Thyroid gland (tissue), 4 donors: ENCODE measurements at regions not wholly inside any gene's neighbourhood (a gene's known extent, or its start where the extent isn't known, plus 50 kb on each side); places are given as distances from the start of the nearest gene placed in this dataset.

Experiments used
- DNase-seq, 2 donors: peaks; one replicate each; pipeline ENCODE4 v3.0.0-alpha.2; 2019
- H3K27ac ChIP-seq, 3 donors: fragments of 200-600 bp; sonication (generic); 1 replicate in 2 of 3; 2 replicates in 1 of 3; pipeline ENCODE4 v1.5.1; 2016 to 2019; ENCODE audit warnings: mild to moderate bottlenecking in 1 of 3, moderate library complexity in 1 of 3
- H3K27me3 ChIP-seq: fragments of 200-600 bp; sonication (generic); one replicate; pipeline ENCODE4 v1.5.1; 2019
- H3K36me3 ChIP-seq, 2 donors: fragments of 200-600 bp; sonication (generic); one replicate each; pipeline ENCODE4 v1.5.1; 2016 to 2019
- H3K4me1 ChIP-seq, 2 donors: fragments of 200-600 bp; sonication (generic); one replicate each; pipeline ENCODE4 v1.5.1; 2017 to 2019
- H3K4me3 ChIP-seq, 3 donors: fragments of 200-600 bp; sonication (generic); replicated peaks in 1 of 3; 1 replicate in 2 of 3; 2 replicates in 1 of 3; pipeline ENCODE4 v1.5.1; 2016; ENCODE audit warnings: mild to moderate bottlenecking in 1 of 3
- H3K9me3 ChIP-seq: fragments of 200-600 bp; sonication (generic); one replicate; pipeline ENCODE4 v1.5.1; 2017
- POLR2A ChIP-seq, 2 donors: fragments of 450-650 bp; IDR thresholded peaks; one replicate each; pipeline ENCODE4 v1.6.1; 2017; ENCODE audit warnings: antibody characterized with exemption in 2 of 2, mild to moderate bottlenecking in 2 of 2, moderate library complexity in 1 of 2
- WGBS, 2 donors: methylation state at CpG; one replicate each; pipeline ENCODE4 v1.1.5; 2017; 5-methylcytosine and 5-hydroxymethylcytosine counted together
- intact Hi-C: fragments of 100-400 bp; cut with DNase I; formaldehyde crosslinking; loops from one replicate; pipeline ENCODE4 v1.15.1; 2023
- TF ChIP-seq, protein P1 (sequence below), 6 experiments: fragments of 200-600 bp in 3 of 6; fragments of 450-650 bp in 3 of 6; sonication (generic) in 3 of 6; IDR thresholded peaks; one replicate each; pipeline ENCODE4 v1.5.1; 2016 to 2019; ENCODE audit warnings: antibody characterized with exemption in 6 of 6, mild to moderate bottlenecking in 2 of 6, inconsistent platforms in 1 of 6, moderate library complexity in 1 of 6

DNA sequence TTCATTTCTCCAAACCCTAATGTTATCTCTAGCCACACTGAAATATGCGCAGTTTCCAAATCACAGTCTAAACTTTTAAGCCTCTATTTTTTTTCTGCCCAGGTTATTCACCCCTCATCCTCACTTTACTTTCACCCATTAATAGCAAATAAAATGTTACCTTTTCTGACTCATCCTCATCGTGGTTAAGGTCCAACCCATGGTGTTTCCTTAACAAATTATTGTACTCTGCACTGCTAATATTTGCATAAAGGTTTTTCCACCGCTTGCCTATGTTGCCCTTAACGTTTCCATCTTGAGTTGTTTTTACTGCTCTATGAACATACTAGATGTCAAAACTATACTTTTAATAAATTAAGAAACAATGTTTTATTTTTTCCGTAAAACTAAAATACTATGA is 780.9 kb upstream of the KLHL1 start:
- Histone ChIP-seq H3K36me3 (no peaks in the 10 kb centered on the region), H3K27me3 (no peaks in the 10 kb centered on the region), H3K9me3 (no peaks in the 10 kb centered on the region), H3K4me3 (no peak overlapping the region), H3K27ac (no peak overlapping the region), H3K4me1 (no peaks in the 10 kb centered on the region)
- DNase-seq: no peak
- WGBS, 2 donors: 86 to 89% methylated on average over 5 of the region's 5 CpGs
- intact Hi-C loops: no loop called here
- TF ChIP-seq, protein P1, sequence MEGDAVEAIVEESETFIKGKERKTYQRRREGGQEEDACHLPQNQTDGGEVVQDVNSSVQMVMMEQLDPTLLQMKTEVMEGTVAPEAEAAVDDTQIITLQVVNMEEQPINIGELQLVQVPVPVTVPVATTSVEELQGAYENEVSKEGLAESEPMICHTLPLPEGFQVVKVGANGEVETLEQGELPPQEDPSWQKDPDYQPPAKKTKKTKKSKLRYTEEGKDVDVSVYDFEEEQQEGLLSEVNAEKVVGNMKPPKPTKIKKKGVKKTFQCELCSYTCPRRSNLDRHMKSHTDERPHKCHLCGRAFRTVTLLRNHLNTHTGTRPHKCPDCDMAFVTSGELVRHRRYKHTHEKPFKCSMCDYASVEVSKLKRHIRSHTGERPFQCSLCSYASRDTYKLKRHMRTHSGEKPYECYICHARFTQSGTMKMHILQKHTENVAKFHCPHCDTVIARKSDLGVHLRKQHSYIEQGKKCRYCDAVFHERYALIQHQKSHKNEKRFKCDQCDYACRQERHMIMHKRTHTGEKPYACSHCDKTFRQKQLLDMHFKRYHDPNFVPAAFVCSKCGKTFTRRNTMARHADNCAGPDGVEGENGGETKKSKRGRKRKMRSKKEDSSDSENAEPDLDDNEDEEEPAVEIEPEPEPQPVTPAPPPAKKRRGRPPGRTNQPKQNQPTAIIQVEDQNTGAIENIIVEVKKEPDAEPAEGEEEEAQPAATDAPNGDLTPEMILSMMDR (IDR thresholded peaks at IDR 0.05): no peak
- TF ChIP-seq POLR2A (IDR thresholded peaks at IDR 0.05): no peak

DNA sequence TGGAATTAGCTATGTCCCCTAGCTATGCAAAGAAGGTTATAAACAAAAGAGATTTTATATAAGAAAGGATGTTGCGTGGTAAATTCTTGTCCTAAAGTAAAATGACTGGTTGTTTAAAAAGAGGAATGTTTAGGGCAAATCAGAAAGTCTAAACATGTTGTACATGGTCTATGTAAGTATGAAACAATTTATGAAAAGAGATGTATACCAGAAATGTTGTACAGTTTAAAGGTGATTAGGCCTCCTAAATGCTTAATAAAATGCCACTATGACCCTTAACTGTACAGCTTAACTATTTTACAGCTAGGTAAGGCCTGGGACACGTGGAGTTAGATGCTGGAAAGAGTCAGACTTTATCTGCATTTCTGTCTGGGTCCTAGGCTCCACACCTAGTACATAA is 775.9 kb upstream of the KLHL1 start:
- Histone ChIP-seq H3K27ac (no peak overlapping the region), H3K36me3 (no peaks in the 10 kb centered on the region), H3K9me3 (no peaks in the 10 kb centered on the region), H3K4me3 (no peak overlapping the region), H3K27me3 (no peaks in the 10 kb centered on the region), H3K4me1 (no peaks in the 10 kb centered on the region)
- WGBS, 2 donors: 50 to 57% methylated on average over 2 of the region's 2 CpGs
- no peak for DNase-seq
- intact Hi-C loops: no loop called here
- TF ChIP-seq, protein P1 (IDR thresholded peaks at IDR 0.05): no peak
- no peak for TF ChIP-seq POLR2A (IDR thresholded peaks at IDR 0.05)

DNA sequence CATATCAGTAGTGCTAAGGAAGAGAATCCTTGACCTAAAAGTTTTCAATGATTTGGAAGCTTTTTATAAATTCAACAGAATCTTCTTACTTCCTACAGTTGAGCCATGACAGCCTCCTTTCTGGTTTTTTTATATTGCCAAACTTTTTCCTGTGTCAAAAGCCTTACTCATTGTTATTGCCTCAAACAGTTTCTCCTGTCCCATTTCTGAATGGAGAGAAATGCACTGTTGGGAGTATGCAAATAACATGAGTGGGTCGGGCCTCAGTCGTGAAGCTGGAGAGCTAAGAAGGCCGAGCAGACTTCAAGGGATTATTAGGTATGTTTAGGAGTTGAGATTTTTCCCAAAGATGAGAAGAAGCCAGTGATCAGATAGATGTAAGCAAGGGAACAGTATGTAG is 766.4 kb upstream of the KLHL1 start:
- TF ChIP-seq POLR2A (IDR thresholded peaks at IDR 0.05): no peak
- TF ChIP-seq, protein P1 (IDR thresholded peaks at IDR 0.05): no peak
- no peaks in the 10 kb centered on the region for H3K4me1 ChIP-seq
- H3K27me3 ChIP-seq: no peaks in the 10 kb centered on the region
- 71 to 74% methylated on average over 3 of the region's 3 CpGs for WGBS, 2 donors
- H3K9me3 ChIP-seq: no peaks in the 10 kb centered on the region
- intact Hi-C loops: no loop called here
- DNase-seq: no peak
- no peaks in the 10 kb centered on the region for H3K36me3 ChIP-seq
- no peak overlapping the region for H3K4me3 ChIP-seq
- H3K27ac ChIP-seq: no peak overlapping the region

- no peak overlapping the region for H3K4me3 ChIP-seq
- H3K9me3 ChIP-seq: no peaks in the 10 kb centered on the region
- no peak for TF ChIP-seq POLR2A (IDR thresholded peaks at IDR 0.05)
- TF ChIP-seq, protein P1 (IDR thresholded peaks at IDR 0.05): no peak
- DNase-seq: no peak
- no peaks in the 10 kb centered on the region for H3K36me3 ChIP-seq
- no peaks in the 10 kb centered on the region for H3K4me1 ChIP-seq
- no peak overlapping the region for H3K27ac ChIP-seq
- intact Hi-C loops: no loop called here
- WGBS, 2 donors: 84 to 85% methylated on average over 2 of the region's 2 CpGs
- no peaks in the 10 kb centered on the region for H3K27me3 ChIP-seq
Observed at GRCh38 chr13:70864731-70865130, 756.5 kb upstream of the KLHL1 start.

- no peak for DNase-seq
- Histone ChIP-seq H3K36me3 (no peaks in the 10 kb centered on the region), H3K4me1 (no peaks in the 10 kb centered on the region), H3K4me3 (no peak overlapping the region), H3K9me3 (no peaks in the 10 kb centered on the region), H3K27ac (no peak overlapping the region), H3K27me3 (no peaks in the 10 kb centered on the region)
- WGBS, 2 donors: 67 to 75% methylated on average over 3 of the region's 3 CpGs
- intact Hi-C loops: no loop called here
- TF ChIP-seq, protein P1 (IDR thresholded peaks at IDR 0.05): no peak
- no peak for TF ChIP-seq POLR2A (IDR thresholded peaks at IDR 0.05)
Observed at GRCh38 chr13:70856711-70857110, 748.5 kb upstream of the KLHL1 start.
